Ishikawa (cell line): ENCODE measurements at regions not wholly inside any gene's neighbourhood (a gene's known extent, or its start where the extent isn't known, plus 50 kb on each side); places are given as distances from the start of the nearest gene placed in this dataset.

Experiments used
- CEBPB ChIP-seq: IDR thresholded peaks from 2 replicates; pipeline ENCODE4 v1.6.1; 2012
- CREB1 ChIP-seq: IDR thresholded peaks from 2 replicates; pipeline ENCODE4 v1.6.1; 2012; ENCODE audit warnings: low read depth
- EGR1 ChIP-seq: IDR thresholded peaks from 2 replicates; pipeline ENCODE4 v1.6.1; 2012
- EP300 ChIP-seq: IDR thresholded peaks from 2 replicates; pipeline ENCODE4 v1.6.1; 2012; ENCODE audit warnings: borderline replicate concordance
- FOXM1 ChIP-seq: IDR thresholded peaks from 2 replicates; pipeline ENCODE4 v1.6.1; 2012; ENCODE audit warnings: low read depth, borderline replicate concordance
- NFIC ChIP-seq: IDR thresholded peaks from 2 replicates; pipeline ENCODE4 v1.6.1; 2012
- RAD21 ChIP-seq: IDR thresholded peaks from 2 replicates; pipeline ENCODE4 v1.6.1; 2012; ENCODE audit warnings: low read depth
- TAF1 ChIP-seq: IDR thresholded peaks from 2 replicates; pipeline ENCODE4 v1.6.1; 2012; ENCODE audit warnings: low read depth, mild to moderate bottlenecking
- TCF12 ChIP-seq: IDR thresholded peaks from 2 replicates; pipeline ENCODE4 v1.6.1; 2012; ENCODE audit warnings: low read depth
- TEAD4 ChIP-seq: IDR thresholded peaks from 2 replicates; pipeline ENCODE4 v1.6.1; 2012
- YY1 ChIP-seq: IDR thresholded peaks from 2 replicates; pipeline ENCODE4 v1.6.1; 2012; ENCODE audit warnings: low read depth
- ZBTB7A ChIP-seq: IDR thresholded peaks from 2 replicates; pipeline ENCODE4 v1.6.1; 2012; ENCODE audit warnings: low read depth
- TF ChIP-seq, protein P1 (sequence below): IDR thresholded peaks from 2 replicates; pipeline ENCODE4 v1.6.1; 2012
- TF ChIP-seq, protein P2 (sequence below): IDR thresholded peaks from 2 replicates; pipeline ENCODE4 v1.6.1; 2012; ENCODE audit warnings: low read depth, mild to moderate bottlenecking
- TF ChIP-seq, protein P3 (sequence below): IDR thresholded peaks from 2 replicates; pipeline ENCODE4 v1.6.1; 2012

DNA sequence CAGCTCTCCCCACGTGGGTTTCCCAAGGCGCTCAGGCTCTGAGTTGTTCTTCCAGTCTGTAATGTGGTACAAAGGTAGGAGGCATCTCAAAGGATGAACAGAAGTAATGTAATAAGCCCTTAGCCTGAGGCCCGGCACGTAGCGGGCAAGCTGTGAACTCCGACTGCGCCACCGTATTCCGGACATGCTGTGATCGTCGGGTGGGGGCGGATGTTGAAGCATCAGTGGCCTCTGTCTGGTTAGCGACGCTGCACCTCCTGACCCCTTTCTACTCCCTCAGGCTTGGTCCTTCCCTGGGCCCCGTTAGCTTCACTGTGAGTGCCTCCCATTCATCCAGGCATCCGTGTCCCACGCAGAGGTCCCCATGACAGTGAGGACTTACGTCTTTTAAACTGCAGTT is 151.7 kb downstream of the ERMARD start:
- TF ChIP-seq TEAD4 (no peak), NFIC (no peak), TAF1 (no peak)

DNA sequence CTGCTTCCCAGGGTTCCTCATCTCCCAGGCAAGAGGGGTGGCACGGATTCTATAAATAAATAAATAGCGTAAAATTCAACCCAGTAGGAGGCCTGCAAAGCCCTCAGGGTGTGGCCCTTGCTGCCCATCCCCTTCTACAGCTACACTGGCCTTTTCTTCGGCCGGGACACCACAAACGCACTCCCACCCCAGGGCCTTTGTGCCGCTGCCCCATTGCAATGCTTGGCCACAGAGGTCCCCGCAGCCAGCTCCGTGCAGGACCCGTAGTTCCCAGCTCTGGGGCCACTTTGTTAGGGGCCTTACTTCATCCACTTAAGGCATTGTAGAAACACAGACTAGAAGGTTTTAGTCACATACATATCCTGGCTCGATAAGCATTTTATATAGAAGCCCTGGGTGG is 151.2 kb downstream of the ERMARD start:
- TF ChIP-seq CEBPB (no peak), TCF12 (no peak)
- TF ChIP-seq, protein P1, sequence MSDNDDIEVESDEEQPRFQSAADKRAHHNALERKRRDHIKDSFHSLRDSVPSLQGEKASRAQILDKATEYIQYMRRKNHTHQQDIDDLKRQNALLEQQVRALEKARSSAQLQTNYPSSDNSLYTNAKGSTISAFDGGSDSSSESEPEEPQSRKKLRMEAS, result no peak

DNA sequence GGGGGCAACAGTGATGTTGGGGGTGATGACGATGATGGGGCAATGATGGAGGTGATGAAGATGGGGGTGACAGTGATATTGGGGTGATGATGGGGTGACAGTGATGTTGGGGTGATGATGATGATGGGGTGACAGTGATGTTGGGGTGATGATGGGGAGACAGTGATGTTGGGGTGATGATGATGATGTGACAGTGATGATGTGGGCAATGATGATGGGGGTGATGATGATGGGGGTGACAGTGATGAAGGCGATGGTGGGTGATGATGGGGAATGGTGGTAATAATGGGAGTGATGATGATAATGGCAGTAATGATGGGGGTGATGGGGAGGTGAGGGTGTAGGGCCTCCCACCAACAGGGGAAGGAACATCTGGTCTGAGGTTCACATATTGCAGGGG is 150.6 kb downstream of the ERMARD start:
- TF ChIP-seq TAF1 (no peak), YY1 (no peak), FOXM1 (no peak), TEAD4 (no peak), EGR1 (no peak), ZBTB7A (no peak), CREB1 (no peak), NFIC (no peak), TCF12 (no peak), RAD21 (no peak), EP300 (no peak), CEBPB (no peak)
- TF ChIP-seq, protein P1, result no peak
- TF ChIP-seq, protein P2, sequence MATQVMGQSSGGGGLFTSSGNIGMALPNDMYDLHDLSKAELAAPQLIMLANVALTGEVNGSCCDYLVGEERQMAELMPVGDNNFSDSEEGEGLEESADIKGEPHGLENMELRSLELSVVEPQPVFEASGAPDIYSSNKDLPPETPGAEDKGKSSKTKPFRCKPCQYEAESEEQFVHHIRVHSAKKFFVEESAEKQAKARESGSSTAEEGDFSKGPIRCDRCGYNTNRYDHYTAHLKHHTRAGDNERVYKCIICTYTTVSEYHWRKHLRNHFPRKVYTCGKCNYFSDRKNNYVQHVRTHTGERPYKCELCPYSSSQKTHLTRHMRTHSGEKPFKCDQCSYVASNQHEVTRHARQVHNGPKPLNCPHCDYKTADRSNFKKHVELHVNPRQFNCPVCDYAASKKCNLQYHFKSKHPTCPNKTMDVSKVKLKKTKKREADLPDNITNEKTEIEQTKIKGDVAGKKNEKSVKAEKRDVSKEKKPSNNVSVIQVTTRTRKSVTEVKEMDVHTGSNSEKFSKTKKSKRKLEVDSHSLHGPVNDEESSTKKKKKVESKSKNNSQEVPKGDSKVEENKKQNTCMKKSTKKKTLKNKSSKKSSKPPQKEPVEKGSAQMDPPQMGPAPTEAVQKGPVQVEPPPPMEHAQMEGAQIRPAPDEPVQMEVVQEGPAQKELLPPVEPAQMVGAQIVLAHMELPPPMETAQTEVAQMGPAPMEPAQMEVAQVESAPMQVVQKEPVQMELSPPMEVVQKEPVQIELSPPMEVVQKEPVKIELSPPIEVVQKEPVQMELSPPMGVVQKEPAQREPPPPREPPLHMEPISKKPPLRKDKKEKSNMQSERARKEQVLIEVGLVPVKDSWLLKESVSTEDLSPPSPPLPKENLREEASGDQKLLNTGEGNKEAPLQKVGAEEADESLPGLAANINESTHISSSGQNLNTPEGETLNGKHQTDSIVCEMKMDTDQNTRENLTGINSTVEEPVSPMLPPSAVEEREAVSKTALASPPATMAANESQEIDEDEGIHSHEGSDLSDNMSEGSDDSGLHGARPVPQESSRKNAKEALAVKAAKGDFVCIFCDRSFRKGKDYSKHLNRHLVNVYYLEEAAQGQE, result no peak
- TF ChIP-seq, protein P3, sequence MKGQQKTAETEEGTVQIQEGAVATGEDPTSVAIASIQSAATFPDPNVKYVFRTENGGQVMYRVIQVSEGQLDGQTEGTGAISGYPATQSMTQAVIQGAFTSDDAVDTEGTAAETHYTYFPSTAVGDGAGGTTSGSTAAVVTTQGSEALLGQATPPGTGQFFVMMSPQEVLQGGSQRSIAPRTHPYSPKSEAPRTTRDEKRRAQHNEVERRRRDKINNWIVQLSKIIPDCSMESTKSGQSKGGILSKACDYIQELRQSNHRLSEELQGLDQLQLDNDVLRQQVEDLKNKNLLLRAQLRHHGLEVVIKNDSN, result no peak

DNA sequence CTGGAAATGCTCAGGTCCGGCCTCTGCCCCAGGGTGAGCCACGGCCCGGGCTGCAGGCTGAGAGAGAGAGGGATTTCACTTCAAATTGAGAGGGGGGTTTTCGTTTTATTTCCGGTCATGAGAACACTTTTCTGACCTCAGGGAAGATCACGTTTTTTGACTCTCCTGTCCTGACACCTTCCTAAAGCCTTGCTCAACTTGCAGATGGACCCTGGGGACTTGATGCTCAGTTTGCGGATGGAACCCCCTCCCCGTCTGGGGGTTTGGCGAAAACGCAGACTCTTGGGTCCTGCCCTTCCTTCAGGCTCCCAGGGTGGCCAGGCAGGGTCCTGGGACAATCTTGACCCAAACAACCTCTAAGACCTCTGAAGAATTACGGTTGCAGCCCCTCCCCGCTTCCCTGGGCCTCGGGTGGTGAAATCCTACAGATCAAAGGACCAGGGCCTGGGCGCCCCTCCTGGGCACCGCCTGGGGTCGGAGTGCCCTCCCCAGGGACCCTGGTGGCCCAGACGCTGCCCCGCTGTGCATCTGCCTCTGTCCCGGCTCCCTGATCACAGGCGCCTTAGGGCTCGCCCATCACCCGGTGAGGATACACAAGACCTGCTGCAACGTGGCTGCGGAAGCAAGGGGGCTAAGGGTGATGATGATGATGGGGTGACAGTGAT is 148.2 kb downstream of the ERMARD start:
- TF ChIP-seq CEBPB, result no peak
- TF ChIP-seq, protein P2, result no peak
- TF ChIP-seq, protein P1, result no peak
- no peak for TF ChIP-seq TAF1
- TF ChIP-seq EGR1, result no peak
- no peak for TF ChIP-seq YY1
- TF ChIP-seq TCF12, result no peak
- TF ChIP-seq ZBTB7A, result no peak
- TF ChIP-seq EP300, result no peak
- TF ChIP-seq TEAD4, result no peak

DNA sequence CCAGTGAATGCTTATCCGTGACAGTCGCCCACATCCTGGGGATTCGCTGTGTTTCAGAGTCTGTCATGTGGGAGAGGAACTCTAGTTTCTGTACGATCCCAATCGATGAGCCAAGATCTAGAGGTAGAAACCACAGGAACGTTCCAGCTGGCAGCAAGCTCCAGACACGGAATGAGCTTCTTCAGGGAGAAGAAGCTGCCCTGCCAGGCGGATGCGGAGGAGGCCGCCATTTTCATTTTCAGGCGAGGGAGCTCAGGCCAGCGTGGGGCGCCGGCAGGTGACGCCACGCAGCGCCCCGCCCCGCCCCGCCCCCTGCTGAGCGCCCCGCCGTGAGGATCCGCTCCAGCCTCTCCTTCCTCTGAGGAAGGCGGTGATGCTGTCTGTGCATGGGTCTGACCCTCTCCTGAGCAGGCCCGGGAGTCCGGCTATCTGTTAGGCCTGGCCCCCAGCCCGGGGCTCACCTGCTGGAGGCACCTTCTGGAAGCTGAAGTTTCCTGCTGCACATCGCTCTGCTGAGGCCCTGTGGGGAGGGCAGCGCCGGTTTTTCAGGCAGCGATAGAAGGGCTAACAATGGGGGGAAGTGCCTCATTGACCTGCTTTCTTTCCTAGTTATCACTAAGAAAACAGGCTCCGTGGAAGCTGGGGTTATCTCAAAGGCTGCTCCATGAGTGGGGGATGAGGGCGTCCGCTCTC is 147.5 kb downstream of the ERMARD start:
- no peak for TF ChIP-seq NFIC
- no peak for TF ChIP-seq TAF1
- TF ChIP-seq, protein P2, result no peak
- TF ChIP-seq YY1, result no peak
- no peak for TF ChIP-seq TEAD4
- no peak for TF ChIP-seq ZBTB7A
